Fibroblast of lung (primary cell): ENCODE measurements at regions not wholly inside any gene's neighbourhood (a gene's known extent, or its start where the extent isn't known, plus 50 kb on each side); places are given as distances from the start of the nearest gene placed in this dataset.

ENCODE experiments used
- DNase-seq, 2 donors: peaks; one replicate each; pipeline versions ENCODE4 v3.0.0 to v3.0.0-alpha.2; 2010; ENCODE audit warnings: low read depth in 2 of 2
- H2AFZ ChIP-seq: 2 replicates; pipeline ENCODE4 v1.5.1; 2012; ENCODE audit warnings: low read length, control low read depth, inconsistent platforms
- H3K27ac ChIP-seq: 2 replicates; pipeline ENCODE4 v1.5.1; 2011; ENCODE audit warnings: low read length, control low read depth; ENCODE audit not compliant: insufficient read depth
- H3K27me3 ChIP-seq: 2 replicates; pipeline ENCODE4 v1.5.1; 2011; ENCODE audit warnings: mild to moderate bottlenecking, low read length; ENCODE audit not compliant: control insufficient read depth, insufficient read depth
- H3K36me3 ChIP-seq: 2 replicates; pipeline ENCODE4 v1.5.1; 2011; ENCODE audit warnings: low read length; ENCODE audit not compliant: control insufficient read depth, insufficient read depth
- H3K4me1 ChIP-seq: 2 replicates; pipeline ENCODE4 v1.5.1; 2011; ENCODE audit warnings: low read length; ENCODE audit not compliant: control insufficient read depth, insufficient read depth; ENCODE audit errors: extremely low read depth
- H3K4me2 ChIP-seq: 2 replicates; pipeline ENCODE4 v1.5.1; 2011; ENCODE audit warnings: low read length, control low read depth; ENCODE audit not compliant: insufficient read depth; ENCODE audit errors: extremely low read depth
- H3K4me3 ChIP-seq, 4 experiments: fragments of 200-600 bp in 1 of 4; sonication (generic) in 1 of 4; replicated peaks in 1 of 4; 2 replicates each; pipeline ENCODE4 v1.5.1; 2011 to 2016; ENCODE audit warnings: low read length in 4 of 4, low read depth in 3 of 4, mild to moderate bottlenecking in 3 of 4, control low read depth in 2 of 4, inconsistent platforms in 1 of 4, mixed read lengths in 1 of 4; ENCODE audit not compliant: insufficient read depth in 1 of 4; ENCODE audit errors: control extremely low read depth in 1 of 4
- H3K79me2 ChIP-seq: 2 replicates; pipeline ENCODE4 v1.5.1; 2012; ENCODE audit warnings: mild to moderate bottlenecking, low read length, inconsistent platforms; ENCODE audit not compliant: control insufficient read depth, insufficient read depth
- H3K9ac ChIP-seq: 2 replicates; pipeline ENCODE4 v1.5.1; 2011; ENCODE audit warnings: mild to moderate bottlenecking, low read length, control low read depth; ENCODE audit not compliant: insufficient read depth
- H3K9me3 ChIP-seq: 2 replicates; pipeline ENCODE4 v1.5.1; 2012; ENCODE audit warnings: low read depth, low read length; ENCODE audit not compliant: control insufficient read depth, insufficient read depth
- H4K20me1 ChIP-seq: 2 replicates; pipeline ENCODE4 v1.5.1; 2011; ENCODE audit warnings: low read length; ENCODE audit not compliant: control insufficient read depth, insufficient read depth; ENCODE audit errors: extremely low read depth
- EZH2 ChIP-seq: IDR thresholded peaks from 2 replicates; pipeline ENCODE4 v1.5.1; 2012; ENCODE audit warnings: low read length, control low read depth, mild to moderate bottlenecking; ENCODE audit errors: missing control alignments
- TF ChIP-seq, protein P1 (sequence below), 2 donors: IDR thresholded peaks in 1 of 2; conservative IDR thresholded peaks in 1 of 2; 1 replicate in 1 of 2; 2 replicates in 1 of 2; pipeline ENCODE4 v1.5.1; 2011 to 2012; ENCODE audit warnings: low read length in 2 of 2, control low read depth in 1 of 2, inconsistent platforms in 1 of 2, low read depth in 1 of 2, mild to moderate bottlenecking in 1 of 2

DNA sequence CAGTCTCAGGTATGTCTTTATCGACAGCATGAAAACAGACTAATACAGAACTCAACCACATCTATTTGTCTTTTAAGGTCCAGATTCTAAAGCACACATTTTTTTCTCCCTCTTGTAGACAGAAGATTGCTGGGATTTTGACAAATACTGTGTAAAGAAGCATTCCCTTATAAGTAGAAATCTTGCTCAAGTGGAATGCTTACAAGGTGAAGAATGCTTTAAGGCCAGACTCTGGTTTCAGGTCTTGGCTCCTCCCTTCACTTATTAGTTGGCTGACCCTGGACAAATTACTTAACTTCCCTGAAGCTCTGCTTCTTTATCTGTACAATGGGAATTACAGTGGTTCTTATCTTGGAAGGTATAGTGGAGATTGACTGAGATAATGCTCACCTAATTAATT, 242.3 kb upstream of the IRX5 start:
- Histone ChIP-seq H3K9ac (no peak overlapping the region), H3K4me2 (no peak overlapping the region), H3K27me3 (no peaks in the 10 kb centered on the region), H3K4me1 (no peaks in the 10 kb centered on the region), H4K20me1 (no peaks in the 10 kb centered on the region), H3K36me3 (no peaks in the 10 kb centered on the region), H3K4me3 (no peak overlapping the region), H3K9me3 (no peaks in the 10 kb centered on the region), H2AFZ (no peak overlapping the region), H3K27ac (no peak overlapping the region), H3K79me2 (no peaks in the 10 kb centered on the region)
- TF ChIP-seq, protein P1, sequence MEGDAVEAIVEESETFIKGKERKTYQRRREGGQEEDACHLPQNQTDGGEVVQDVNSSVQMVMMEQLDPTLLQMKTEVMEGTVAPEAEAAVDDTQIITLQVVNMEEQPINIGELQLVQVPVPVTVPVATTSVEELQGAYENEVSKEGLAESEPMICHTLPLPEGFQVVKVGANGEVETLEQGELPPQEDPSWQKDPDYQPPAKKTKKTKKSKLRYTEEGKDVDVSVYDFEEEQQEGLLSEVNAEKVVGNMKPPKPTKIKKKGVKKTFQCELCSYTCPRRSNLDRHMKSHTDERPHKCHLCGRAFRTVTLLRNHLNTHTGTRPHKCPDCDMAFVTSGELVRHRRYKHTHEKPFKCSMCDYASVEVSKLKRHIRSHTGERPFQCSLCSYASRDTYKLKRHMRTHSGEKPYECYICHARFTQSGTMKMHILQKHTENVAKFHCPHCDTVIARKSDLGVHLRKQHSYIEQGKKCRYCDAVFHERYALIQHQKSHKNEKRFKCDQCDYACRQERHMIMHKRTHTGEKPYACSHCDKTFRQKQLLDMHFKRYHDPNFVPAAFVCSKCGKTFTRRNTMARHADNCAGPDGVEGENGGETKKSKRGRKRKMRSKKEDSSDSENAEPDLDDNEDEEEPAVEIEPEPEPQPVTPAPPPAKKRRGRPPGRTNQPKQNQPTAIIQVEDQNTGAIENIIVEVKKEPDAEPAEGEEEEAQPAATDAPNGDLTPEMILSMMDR (conservative IDR thresholded peaks at IDR 0.05 in 1 of 2, IDR thresholded peaks at IDR 0.05 in 1 of 2; ENCODE audit: low read depth in 1 of 2, low read length in 2 of 2), result no peak
- no peak for TF ChIP-seq EZH2
- no peak for DNase-seq

GRCh38 chr16:54687043-54687899, 243.4 kb upstream of the IRX5 start:
- H3K9me3 ChIP-seq, result no peaks in the 10 kb centered on the region
- H3K79me2 ChIP-seq, result no peaks in the 10 kb centered on the region
- no peak for DNase-seq

GRCh38 chr16:54685682-54686081, 245.0 kb upstream of the IRX5 start:
- no peaks in the 10 kb centered on the region for H3K4me1 ChIP-seq
- no peak overlapping the region for H3K27ac ChIP-seq
- TF ChIP-seq, protein P1 (conservative IDR thresholded peaks at IDR 0.05 in 1 of 2, IDR thresholded peaks at IDR 0.05 in 1 of 2; ENCODE audit: low read depth in 1 of 2, low read length in 2 of 2), result no peak
- TF ChIP-seq EZH2, result no peak
- H3K79me2 ChIP-seq, result no peaks in the 10 kb centered on the region
- no peaks in the 10 kb centered on the region for H3K36me3 ChIP-seq
- no peaks in the 10 kb centered on the region for H4K20me1 ChIP-seq
- no peak overlapping the region for H3K4me2 ChIP-seq
- no peak for DNase-seq
- H3K9ac ChIP-seq, result no peak overlapping the region
- H3K9me3 ChIP-seq, result no peaks in the 10 kb centered on the region
- no peak overlapping the region for H3K4me3 ChIP-seq
- H2AFZ ChIP-seq, result no peak overlapping the region
- H3K27me3 ChIP-seq, result no peaks in the 10 kb centered on the region

More at GRCh38 chr16:54687043-54687899, 243.4 kb upstream of the IRX5 start:
- TF ChIP-seq, protein P1 (conservative IDR thresholded peaks at IDR 0.05 in 1 of 2, IDR thresholded peaks at IDR 0.05 in 1 of 2; ENCODE audit: low read depth in 1 of 2, low read length in 2 of 2), result no peak
- Histone ChIP-seq H3K36me3 (no peaks in the 10 kb centered on the region), H3K4me2 (no peak overlapping the region), H3K27ac (no peak overlapping the region), H2AFZ (no peak overlapping the region), H3K4me1 (no peaks in the 10 kb centered on the region), H3K4me3 (no peak overlapping the region), H4K20me1 (no peaks in the 10 kb centered on the region), H3K27me3 (no peaks in the 10 kb centered on the region), H3K9ac (no peak overlapping the region)
